Glomerular endothelial cell (primary cell): ENCODE measurements at regions not wholly inside any gene's neighbourhood (a gene's known extent, or its start where the extent isn't known, plus 50 kb on each side); places are given as distances from the start of the nearest gene placed in this dataset.

Experiments
- DNase-seq: peaks from one replicate; pipeline ENCODE4 v3.0.0-alpha.2; 2011; ENCODE audit warnings: low read depth, low spot score; ENCODE audit errors: extremely low read depth

DNA sequence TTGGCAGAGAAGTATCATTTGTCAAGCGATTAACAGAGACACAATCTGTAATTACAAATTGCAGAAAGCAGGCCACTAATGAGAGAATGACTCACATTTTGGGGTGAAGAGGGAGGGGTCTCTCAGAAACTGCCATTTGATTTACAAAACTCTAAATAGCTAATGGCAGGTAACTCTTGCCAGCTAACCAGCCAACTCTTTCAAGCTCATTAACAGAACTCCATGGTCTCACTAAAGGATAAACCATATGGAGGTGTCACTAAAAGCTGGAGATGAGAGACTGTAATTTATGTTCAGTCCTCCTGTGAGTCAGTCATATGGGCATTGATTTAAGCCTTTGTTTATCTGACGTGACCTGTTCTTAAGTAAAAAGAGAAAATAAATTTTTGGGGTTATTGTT lies 336.4 kb downstream of the FOXG1 start:
- DNase-seq: no peak

DNA sequence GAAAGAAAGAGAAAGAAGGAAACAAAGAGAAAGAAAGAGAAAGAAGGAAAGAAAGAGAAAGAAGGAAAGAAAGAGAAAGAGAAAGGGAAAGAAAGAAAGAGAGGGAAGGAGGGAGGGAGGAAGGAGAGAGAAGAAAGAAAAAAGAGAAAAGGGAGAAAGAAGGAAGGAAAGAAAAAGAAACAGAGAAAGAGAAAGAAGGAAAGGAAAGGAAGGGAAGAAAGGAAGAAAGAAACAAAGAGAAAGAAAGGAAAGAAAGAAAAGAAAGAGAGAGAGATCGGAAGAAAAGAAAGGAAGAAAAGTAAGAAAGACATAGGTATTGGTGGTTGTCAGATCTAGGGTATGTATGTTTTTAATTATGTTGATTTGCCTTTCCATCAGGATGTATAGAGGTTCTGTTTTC lies 342.3 kb downstream of the FOXG1 start:
- DNase-seq: no peak

DNA sequence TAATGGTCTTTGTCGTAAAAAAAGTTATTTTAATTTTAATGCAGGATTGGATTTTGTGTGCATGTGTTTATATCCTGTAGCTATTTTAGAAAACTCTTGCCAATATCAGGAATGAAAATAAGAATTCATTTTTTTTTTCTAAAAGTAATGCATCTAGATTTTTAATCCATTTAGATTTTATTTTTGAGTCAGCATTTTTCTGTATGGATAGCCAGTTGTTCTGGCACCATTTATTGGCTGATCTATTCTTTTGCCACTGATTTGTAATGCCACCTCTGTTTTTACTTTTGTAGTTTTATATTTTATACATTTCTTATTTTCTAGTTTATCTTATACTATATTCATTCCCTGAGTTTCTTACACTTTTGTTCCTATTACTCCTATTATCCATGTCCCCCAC lies 343.0 kb downstream of the FOXG1 start:
- DNase-seq: no peak

DNA sequence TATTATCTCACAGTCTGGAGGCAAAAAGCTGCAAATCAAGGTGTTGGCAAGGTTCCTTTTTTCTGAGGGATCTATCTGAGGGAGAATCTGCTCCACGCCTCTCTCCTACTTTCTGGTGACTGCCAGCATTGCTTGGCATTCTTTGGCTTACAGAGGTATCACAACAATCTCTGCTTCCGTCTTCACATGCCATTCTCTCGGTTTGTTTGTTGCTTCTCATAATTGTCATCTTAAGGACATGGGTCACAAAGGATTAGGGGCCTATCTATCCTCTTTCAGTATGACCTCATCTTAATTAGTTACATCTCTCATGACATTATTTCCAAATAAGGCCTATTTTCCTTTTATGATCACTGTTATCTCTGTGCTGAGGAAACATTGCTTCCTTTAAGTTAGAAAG lies 345.0 kb downstream of the FOXG1 start:
- peak; percentile 9 for DNase-seq

DNA sequence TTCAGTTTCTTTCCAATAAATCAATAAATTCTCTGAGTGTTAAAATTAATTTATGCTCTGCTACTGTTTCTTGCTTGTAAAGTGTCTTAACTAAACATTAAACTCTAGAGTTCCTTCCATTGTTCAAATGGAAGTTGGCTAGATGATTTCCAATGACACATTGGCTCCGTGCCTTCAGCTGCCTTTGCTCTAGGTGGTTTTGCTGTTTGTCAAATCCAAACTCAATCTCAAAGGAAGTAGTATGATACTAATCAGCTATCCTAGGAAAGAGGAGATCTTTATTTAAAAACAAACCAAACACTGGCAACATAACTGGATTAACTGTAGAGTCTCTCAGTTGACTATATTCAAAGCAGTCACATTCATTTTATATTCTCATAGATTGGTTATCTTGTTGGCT lies 356.4 kb downstream of the FOXG1 start:
- DNase-seq: no peak

DNA sequence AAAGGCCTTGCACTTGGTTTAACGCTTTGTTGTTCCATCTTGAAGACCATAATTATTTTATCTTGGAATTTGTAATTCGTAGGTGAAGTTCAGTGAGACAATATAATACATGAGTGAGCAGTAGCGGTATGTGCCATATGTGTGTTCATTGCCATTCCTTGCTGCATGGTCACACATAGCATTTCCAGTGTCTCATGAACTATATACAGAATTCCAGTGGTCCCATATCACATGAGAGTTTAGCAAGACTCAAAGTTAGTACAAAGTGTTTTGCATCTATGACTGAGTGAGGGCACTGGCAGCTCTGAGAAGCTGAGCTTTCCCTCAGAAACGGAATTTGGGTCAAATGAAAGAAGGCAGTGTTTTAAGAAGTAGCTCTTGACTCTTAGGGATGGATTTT lies 359.8 kb downstream of the FOXG1 start:
- DNase-seq: no peak

DNA sequence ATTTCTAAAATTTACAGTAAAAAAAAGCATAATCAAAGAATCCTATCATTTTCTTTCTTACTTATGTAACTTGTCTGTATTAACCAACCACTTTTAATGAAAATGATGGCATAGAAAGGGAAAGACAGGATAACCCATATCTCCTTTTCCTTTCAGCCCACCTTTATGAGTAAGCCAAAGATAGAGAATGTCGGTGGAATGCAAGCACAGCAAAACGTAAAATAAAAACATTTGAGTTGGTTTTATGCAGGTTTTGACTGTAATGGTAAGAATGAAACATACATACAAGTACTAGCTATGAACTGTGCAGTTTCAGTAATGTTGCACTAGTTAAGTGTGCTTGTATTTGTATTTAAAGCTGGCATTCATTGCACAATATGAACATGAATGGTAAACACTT lies 360.3 kb downstream of the FOXG1 start:
- DNase-seq: no peak

DNA sequence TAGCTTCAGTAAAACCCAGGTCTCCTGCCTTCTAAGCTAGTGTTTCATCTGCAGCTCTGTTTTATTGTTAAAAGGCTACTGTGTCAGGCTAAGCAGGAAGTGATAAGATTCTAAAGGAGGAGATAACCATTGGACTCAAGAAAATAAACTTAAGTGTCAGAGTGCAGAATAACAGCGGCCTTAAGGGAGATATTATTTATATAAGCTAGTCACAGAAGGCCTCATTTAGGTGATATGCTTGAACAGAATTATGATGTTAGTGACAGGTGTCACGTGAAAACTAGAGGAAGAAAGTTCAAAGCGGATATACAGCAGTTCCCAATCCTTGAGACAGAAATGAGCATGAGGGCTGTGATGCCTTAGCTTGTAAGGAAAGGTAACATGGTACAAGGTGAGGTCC lies 373.4 kb downstream of the FOXG1 start:
- no peak for DNase-seq

DNA sequence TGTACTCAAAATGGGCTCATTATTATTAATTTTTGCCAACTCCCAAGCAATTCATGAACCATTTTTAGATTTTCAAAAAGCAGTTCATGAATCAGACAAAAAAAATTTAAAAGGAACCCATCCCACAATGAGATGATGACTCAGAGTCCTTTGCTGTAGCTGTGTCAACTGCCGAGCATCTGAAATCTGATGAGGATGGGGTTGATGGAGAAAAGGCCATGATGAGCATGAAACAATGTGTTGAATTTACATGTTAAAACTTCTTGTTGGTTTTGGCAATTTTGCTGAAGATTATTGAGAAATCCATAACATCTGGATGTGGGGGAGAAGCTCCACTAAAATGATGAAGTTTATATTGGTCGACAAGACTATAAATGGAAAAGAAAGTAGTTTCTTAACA lies 378.0 kb downstream of the FOXG1 start:
- DNase-seq: no peak

DNA sequence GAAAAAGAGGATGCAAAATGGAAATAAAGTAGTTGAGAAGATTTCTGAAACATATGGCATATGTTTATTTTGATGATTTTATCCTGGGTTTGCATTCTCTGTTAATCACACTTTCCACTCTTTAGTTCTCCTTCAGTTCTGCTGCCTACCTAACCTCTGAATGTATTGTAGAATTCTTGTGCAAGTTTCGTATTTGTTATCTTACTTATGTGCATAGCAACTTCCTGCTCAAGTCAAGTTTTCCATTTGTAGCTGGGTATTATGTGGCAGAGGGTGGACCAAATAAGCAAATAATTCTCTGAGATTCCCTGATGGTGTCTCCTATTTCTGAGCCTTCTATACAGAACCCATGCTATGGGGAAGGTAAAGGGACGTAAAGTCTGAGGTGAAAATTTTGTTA lies 381.6 kb downstream of the FOXG1 start:
- DNase-seq: no peak

DNA sequence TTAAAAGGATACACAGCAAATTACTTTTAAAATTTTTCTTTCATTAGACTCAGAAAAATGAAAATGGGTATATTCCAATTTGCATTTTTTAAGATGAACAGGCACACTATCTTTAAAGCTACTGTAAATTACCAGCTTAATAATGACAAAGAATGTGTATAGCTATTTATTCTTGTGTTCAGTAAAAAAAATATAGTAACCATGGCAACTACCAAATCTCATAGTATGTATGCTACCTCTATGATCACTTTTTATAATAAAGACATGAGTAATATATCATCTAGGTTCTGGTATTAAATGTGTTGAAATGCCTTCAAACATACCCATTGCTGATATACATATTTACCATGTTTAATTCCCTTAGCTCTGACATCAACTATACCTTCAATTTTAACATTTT lies 383.2 kb downstream of the FOXG1 start:
- DNase-seq: no peak

DNA sequence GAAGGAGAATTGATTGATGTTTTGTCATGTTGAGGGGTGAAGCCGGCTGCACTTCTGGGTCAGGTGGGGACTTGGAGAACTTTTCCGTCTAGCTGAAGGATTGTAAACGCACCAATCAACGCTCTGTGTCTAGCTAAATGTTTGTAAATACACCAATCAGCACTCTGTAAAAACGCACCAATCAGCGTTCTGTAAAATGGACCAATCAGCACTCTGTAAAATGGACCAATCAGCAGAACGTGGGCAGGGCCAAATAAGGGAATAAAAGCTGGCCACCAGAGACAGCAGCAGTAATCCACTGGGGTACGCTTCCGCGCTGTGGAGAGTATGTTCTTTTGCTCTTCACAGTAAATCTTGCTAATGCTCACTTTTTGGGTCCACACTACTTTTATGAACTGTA lies 384.1 kb downstream of the FOXG1 start:
- no peak for DNase-seq

DNA sequence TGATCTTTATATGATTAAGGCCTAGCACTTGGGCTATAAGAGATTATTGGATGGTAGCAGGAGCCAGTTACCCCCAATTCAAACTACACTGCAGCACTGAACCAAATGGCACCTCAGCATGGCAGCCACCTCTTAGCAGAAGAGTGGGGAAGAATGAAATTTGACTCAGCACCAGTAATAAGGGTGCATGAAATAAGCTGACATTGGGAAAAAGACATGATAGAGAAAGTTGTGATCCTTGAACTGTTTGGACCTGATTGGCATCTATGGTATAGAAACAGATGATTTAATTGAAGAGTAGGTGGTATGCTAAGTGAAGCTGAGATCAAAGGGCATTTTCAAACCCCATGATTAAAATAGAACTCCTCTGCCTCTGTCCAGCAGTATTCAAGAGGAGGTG lies 389.5 kb downstream of the FOXG1 start:
- no peak for DNase-seq

DNA sequence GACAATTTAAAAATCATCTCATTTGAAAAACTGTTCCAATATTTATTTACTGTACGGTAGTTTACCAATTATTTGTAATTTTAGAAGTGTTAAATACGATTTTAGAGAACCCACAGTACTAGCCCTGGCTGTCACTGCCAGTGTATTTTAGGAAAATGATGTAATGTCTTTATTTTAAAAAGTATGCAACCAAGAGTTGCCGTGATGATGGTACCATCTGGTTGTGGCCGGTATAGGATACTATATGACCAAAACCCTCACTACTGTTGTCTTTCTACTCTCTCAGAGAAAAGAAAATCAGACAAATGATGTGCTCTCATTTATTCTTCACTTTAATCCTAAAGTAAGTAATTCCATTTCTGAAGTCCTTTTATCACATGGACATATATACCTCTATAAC lies 395.0 kb downstream of the FOXG1 start:
- no peak for DNase-seq

DNA sequence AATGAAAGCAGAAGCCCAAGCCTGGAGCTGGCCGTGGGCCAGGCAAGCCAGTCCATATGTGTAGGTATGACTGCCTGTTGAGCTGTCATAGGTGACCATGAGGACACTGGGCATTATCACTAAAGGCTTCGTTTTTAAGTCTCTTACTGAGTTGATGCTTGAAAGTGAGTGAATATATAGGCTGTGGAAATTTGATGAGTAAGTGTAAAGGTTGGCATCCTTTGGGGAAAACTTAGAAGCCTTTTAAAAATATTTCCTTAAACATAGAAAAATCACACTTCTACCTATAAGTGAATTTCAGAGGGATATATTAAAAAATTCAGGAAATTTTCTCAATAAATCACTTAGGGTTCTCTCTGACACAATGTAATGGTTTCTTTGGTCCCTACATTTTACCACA lies 396.5 kb downstream of the FOXG1 start:
- DNase-seq: no peak

DNA sequence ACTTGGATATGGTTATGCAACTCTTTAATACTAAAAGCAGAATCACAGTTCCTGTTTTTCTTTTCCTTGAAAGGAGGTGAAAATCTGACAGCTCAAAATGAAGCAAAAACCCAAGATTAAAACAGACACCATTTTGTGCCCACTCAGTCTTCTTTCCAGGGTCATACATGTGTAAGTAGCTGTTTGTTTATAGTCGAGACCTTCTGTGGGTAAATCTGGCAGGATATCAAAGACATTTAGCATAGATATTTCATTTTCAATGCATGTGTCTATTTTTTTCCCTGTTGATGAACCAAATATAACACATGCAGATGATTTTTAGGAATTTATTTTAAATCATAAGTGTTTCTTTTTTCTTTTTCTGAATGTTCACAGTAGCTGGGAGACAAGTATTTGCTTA lies 398.8 kb downstream of the FOXG1 start:
- DNase-seq: no peak

DNA sequence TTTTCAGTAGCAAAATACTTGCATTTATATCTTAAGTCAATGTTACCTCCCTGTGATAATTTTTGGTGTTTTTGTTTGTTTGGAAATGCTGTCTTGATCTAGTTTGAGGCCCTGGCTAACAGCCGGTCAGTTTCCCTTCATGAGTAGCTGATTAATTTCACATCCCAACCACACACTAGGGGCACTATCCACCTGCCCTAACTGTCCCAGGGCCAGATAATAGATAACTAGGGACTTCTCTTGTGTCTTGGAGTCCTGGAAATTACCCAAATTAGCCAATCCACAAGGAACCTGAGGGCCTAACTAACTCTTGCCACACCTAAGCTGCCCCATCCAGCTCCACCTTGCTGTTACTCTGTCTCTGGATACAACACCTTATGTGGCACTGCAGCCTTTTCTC lies 399.9 kb downstream of the FOXG1 start:
- no peak for DNase-seq

DNA sequence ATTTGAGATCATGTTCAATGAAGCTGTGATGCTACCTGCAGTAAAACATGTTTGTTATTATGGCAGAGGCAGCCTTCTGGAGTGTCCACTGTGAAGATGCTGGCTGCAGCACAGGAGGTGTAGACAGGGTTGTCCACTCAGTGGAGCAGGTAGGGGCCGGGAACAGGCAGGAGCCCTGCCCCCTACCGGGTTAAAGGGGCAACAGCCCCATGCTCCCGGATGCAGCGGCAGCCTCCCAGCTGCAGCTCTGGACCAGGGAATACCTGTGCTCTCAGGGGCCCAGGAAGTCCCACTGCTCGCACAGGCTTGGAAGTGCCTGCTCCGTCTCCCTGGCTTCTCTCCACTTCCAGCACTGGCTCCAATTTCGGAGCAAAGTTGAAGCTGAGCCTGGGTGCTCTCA lies 401.6 kb downstream of the FOXG1 start:
- DNase-seq: no peak

DNA sequence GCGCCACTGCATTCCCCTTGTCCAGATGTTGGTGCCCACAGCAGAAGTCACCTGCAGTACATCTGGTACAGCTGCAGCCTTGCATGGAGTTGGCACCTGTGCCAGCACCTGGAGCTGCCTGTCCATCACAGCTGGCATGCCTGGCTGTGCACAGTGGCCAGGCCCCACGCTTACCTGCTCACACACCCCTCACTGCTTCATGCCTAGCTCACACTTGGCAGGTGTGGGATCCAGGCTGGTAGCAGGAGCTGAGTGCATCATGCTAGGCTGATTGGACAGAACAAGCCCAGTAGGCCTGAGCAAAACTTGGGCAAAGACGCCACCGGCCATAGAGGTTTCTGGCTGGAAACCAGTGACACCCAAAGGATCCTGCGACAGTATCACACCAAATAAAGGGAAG lies 402.8 kb downstream of the FOXG1 start:
- DNase-seq: no peak

DNA sequence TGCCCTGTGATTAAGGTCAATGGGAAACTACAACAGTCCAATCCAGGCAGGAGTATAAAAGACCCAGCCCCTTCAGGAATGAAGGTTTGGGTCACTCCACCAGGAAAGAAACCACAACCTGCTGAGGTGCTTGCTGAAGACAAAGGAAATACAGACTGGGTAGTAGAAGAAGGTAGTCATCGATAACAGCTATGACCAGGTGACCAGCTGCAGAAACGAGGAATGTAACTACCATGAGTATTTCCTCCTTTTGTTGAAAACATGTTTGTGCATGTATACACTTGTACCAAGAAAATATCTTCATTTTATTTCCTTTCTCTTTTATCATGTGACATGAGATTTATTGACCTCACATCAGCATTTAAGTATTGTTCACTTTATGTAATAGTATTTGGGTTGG lies 409.1 kb downstream of the FOXG1 start:
- no peak for DNase-seq

DNA sequence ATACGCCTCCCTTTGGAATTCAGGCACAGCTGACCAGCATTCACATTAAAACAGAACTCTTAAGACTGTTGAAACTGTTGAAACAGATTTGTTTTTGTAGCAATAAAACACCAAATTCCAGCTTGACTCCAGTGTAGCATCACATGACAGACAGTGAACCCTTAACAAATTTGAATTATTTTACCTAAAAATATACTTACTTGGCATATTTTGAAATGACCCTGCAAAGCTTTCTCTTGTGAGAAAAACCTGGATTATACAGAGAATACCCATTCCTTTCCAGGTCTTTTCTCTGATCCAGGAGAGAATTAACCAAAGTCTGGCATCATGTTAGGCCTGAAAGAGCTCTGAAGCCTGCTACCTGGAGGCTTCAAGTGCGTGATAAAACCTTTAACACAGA lies 410.3 kb downstream of the FOXG1 start:
- DNase-seq: no peak

DNA sequence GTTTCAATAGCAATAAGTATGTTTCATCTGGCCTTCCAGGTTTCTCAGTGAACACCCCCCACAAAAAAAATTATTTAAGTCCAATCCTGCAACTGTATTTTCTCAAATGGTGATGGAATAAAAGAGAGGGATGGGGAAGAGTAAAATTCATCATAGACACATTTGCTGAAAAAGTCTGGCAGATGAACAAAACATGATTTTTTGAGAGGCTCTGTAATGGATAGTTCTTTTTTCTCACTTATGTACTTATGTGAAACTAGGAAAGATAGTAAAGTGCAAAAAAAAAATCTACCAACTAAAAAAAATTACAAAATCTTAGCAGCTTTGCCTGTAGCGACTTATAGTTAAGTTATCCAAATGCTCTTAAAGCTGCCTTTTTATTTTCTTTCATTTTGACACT lies 412.4 kb downstream of the FOXG1 start:
- DNase-seq: no peak

DNA sequence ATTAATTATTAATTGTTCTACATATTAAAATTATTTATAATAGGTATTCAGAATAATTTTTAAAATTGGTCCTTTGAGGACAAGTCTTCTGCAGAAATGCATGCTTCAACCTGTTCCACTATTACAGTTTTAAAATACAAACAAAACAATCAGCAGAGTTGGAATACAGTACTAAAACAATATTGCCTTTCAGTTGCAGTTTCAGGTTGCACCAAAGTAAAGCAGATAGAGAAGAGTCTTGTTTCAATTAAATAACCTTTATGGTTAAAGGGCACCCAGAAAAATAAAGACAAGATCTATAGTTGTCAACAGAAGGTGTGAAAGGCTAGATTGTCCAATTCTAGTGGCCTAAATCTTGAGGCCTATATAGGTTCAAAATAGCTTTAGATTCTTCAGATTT lies 424.5 kb downstream of the FOXG1 start:
- DNase-seq: no peak

DNA sequence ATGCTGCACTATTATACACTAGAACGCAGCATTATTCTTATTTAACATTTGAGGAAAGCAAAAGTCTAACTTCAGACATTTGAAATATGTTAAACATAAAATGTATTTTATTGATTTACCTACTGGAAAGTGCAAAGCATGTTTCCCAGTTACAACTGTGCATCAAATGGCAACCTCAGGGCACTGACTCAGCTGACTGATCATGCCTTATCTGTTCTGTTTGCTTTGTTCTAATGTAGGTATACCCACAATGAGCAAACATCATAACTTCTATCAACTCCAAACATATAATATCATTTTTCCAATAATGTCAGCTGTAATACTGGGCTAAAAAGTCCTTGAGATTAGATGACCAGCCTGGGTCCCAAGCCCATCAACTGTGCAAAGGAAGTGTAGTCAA lies 431.0 kb downstream of the FOXG1 start:
- no peak for DNase-seq
